Upper lobe of left lung (tissue), 4 donors: ENCODE measurements at regions not wholly inside any gene's neighbourhood (a gene's known extent, or its start where the extent isn't known, plus 50 kb on each side); places are given as distances from the start of the nearest gene placed in this dataset.

Experiments used
- POLR2AphosphoS5 ChIP-seq, 2 donors: sonication (generic); formaldehyde crosslinking; IDR thresholded peaks; one replicate each; pipeline ENCODE4 v1.5.1; 2017; ENCODE audit warnings: antibody characterized with exemption in 2 of 2
- TF ChIP-seq, protein P1 (sequence below), 6 experiments: fragments of 450-650 bp in 4 of 6; fragments of 200-600 bp in 2 of 6; sonication (generic) in 2 of 6; IDR thresholded peaks; one replicate each; pipeline ENCODE4 v1.5.1; 2016 to 2019; ENCODE audit warnings: antibody characterized with exemption in 6 of 6

DNA sequence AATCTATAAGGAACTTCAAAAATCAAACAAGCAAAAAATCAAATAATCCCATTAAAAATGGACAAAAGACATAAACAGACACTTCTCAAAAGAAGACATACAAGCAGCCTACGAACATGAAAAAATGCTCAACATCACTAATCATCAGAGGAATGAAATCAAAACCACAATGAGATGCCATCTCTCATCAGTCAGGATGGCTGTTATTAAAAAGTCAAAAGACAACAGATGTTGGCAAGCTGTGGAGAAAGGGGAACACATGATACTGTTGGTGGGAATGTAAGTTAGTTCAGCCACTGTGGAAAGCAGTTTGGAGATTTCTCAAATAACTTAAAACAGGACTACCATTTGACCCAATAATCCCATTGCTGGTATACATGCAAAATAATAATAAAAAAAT lies 226.4 kb downstream of the S1PR1 start:
- TF ChIP-seq, protein P1, sequence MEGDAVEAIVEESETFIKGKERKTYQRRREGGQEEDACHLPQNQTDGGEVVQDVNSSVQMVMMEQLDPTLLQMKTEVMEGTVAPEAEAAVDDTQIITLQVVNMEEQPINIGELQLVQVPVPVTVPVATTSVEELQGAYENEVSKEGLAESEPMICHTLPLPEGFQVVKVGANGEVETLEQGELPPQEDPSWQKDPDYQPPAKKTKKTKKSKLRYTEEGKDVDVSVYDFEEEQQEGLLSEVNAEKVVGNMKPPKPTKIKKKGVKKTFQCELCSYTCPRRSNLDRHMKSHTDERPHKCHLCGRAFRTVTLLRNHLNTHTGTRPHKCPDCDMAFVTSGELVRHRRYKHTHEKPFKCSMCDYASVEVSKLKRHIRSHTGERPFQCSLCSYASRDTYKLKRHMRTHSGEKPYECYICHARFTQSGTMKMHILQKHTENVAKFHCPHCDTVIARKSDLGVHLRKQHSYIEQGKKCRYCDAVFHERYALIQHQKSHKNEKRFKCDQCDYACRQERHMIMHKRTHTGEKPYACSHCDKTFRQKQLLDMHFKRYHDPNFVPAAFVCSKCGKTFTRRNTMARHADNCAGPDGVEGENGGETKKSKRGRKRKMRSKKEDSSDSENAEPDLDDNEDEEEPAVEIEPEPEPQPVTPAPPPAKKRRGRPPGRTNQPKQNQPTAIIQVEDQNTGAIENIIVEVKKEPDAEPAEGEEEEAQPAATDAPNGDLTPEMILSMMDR (IDR thresholded peaks at IDR 0.05), result no peak
- TF ChIP-seq POLR2AphosphoS5 (IDR thresholded peaks at IDR 0.05), result no peak
